ENCODE measurements at regions not wholly inside any gene's neighbourhood (a gene's known extent, or its start where the extent isn't known, plus 50 kb on each side); places are given as distances from the start of the nearest gene placed in this dataset.

DNA sequence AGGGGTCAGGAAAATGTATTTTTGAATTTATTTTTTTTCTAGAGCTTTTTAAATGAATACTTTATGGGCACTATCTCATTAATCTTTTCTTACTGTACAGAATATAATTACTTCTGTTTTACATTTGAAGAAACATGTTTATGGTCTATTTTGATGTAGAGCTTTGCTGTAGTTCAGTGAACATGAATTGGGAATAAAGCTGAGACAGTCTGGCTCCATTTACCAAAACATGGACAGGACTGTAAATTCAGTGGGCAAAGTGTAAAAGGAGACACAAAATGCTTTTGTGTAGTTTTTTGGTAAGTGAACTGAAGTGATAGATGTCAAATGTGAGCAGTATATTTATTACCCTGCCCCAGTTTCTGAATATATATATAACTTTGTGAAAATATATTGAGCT lies 1298.8 kb upstream of the NXPH2 start:
- no peak overlapping the region for H3K27ac ChIP-seq (ENCODE audit: insufficient read length, low read depth, low read length)
- H3K4ac ChIP-seq (ENCODE audit: low read depth, low read length): no peak overlapping the region
- H3K23ac ChIP-seq (ENCODE audit: insufficient read length, low read depth, low read length): no peak overlapping the region
- H4K20me1 ChIP-seq (ENCODE audit: control insufficient read depth, insufficient read depth, insufficient read length): no peaks in the 10 kb centered on the region
- H4K8ac ChIP-seq (replicated peaks; ENCODE audit: insufficient read length, low read depth, low read length): no peak overlapping the region
- H2BK5ac ChIP-seq (ENCODE audit: insufficient read length, low read length): no peak overlapping the region
- H2BK15ac ChIP-seq (ENCODE audit: low read depth, low read length): no peak overlapping the region
- H3K4me1 ChIP-seq (ENCODE audit: insufficient read depth, low read length): no peaks in the 10 kb centered on the region
- DNase-seq: no peak
- H2BK120ac ChIP-seq (ENCODE audit: low read depth, low read length, poor library complexity, severe bottlenecking): no peak overlapping the region
- H3K79me2 ChIP-seq (ENCODE audit: insufficient read depth, low read length): no peaks in the 10 kb centered on the region
- no peak overlapping the region for H3K18ac ChIP-seq (ENCODE audit: insufficient read length, low read depth, low read length)
- no peaks in the 10 kb centered on the region for H3K9me3 ChIP-seq (ENCODE audit: control insufficient read depth, low read depth, low read length)
- TF ChIP-seq, protein P1, sequence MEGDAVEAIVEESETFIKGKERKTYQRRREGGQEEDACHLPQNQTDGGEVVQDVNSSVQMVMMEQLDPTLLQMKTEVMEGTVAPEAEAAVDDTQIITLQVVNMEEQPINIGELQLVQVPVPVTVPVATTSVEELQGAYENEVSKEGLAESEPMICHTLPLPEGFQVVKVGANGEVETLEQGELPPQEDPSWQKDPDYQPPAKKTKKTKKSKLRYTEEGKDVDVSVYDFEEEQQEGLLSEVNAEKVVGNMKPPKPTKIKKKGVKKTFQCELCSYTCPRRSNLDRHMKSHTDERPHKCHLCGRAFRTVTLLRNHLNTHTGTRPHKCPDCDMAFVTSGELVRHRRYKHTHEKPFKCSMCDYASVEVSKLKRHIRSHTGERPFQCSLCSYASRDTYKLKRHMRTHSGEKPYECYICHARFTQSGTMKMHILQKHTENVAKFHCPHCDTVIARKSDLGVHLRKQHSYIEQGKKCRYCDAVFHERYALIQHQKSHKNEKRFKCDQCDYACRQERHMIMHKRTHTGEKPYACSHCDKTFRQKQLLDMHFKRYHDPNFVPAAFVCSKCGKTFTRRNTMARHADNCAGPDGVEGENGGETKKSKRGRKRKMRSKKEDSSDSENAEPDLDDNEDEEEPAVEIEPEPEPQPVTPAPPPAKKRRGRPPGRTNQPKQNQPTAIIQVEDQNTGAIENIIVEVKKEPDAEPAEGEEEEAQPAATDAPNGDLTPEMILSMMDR (conservative IDR thresholded peaks at IDR 0.05): no peak
- no peak overlapping the region for H2BK12ac ChIP-seq (ENCODE audit: insufficient read length, low read depth, low read length)
- no peaks in the 10 kb centered on the region for H3K4me1 Mint-ChIP-seq
- H3K27me3 ChIP-seq (ENCODE audit: insufficient read depth, low read length): no peaks in the 10 kb centered on the region
- H3K9ac ChIP-seq (ENCODE audit: extremely low read depth, insufficient read length, low read length): no peak overlapping the region
- H3K14ac ChIP-seq (ENCODE audit: insufficient read depth, low read length): no peak overlapping the region
- H2BK20ac ChIP-seq (ENCODE audit: low read depth, low read length, poor library complexity, severe bottlenecking): no peak overlapping the region
- peaks cover 2 to 4% of the 10 kb centered on the region in 2 experiments; a peak in 2 of 5 replicates for H3K9me3 Mint-ChIP-seq
- no peak overlapping the region for H2AFZ ChIP-seq (ENCODE audit: low read length)
- no peak overlapping the region for H3K4me3 Mint-ChIP-seq
- peaks cover 2 to 7% (median 4%) of the 10 kb centered on the region in 3 experiments; a peak in 3 of 7 replicates for H3K36me3 Mint-ChIP-seq (ENCODE audit: insufficient read depth in 1 of 3, low read depth in 3 of 3)
- no peaks in the 10 kb centered on the region for H3K27me3 Mint-ChIP-seq (ENCODE audit: low read depth)
- H3K56ac ChIP-seq (ENCODE audit: insufficient read length, low read depth, low read length): no peak overlapping the region
- no peaks in the 10 kb centered on the region for H3K79me1 ChIP-seq (ENCODE audit: insufficient read depth, low read depth, low read length, poor library complexity, severe bottlenecking)
- H3K27ac Mint-ChIP-seq: no peak overlapping the region
- no peak overlapping the region for H4K5ac ChIP-seq (ENCODE audit: insufficient read length, low read depth, low read length)
- no peak overlapping the region for H3T11ph ChIP-seq (ENCODE audit: low read length)
- H2AK5ac ChIP-seq (ENCODE audit: insufficient read length, low read length): no peak overlapping the region
- no peaks in the 10 kb centered on the region for H3K23me2 ChIP-seq (ENCODE audit: insufficient read length, low read depth, low read length, poor library complexity, severe bottlenecking)
- H4K91ac ChIP-seq (ENCODE audit: insufficient read length, low read depth, low read length): no peak overlapping the region
- no peak overlapping the region for H3K4me2 ChIP-seq (ENCODE audit: insufficient read depth, insufficient read length, low read length)
